Natural killer cell (primary cell): ENCODE measurements at regions not wholly inside any gene's neighbourhood (a gene's known extent, or its start where the extent isn't known, plus 50 kb on each side); places are given as distances from the start of the nearest gene placed in this dataset.

Experiments
- ATAC-seq, 3 donors: fragments of 150-1000 bp in 2 of 3; fragments of 200-7000 bp in 1 of 3; cut with Tn5 transposase; 1 replicate in 1 of 3; 2 replicates in 2 of 3; pipeline ENCODE4 v1.10.0; 2021; ENCODE audit warnings: mild to moderate bottlenecking in 2 of 3, moderate library complexity in 2 of 3
- DNase-seq, 2 donors: peaks; one replicate each; pipeline versions ENCODE4 v3.0.0 to v3.0.0-alpha.2; 2013 to 2021; ENCODE audit warnings: mixed read lengths in 1 of 2
- H3K27ac ChIP-seq: one replicate; pipeline ENCODE4 v1.5.1; 2013; ENCODE audit warnings: mild to moderate bottlenecking, low read length
- H3K27me3 ChIP-seq: one replicate; pipeline ENCODE4 v1.6.1; 2013; ENCODE audit warnings: low read length; ENCODE audit not compliant: control insufficient read depth, insufficient read depth
- H3K36me3 ChIP-seq: one replicate; pipeline ENCODE4 v1.6.1; 2013; ENCODE audit warnings: low read length; ENCODE audit not compliant: control insufficient read depth, insufficient read depth
- H3K4me1 ChIP-seq: one replicate; pipeline ENCODE4 v1.6.1; 2013; ENCODE audit warnings: low read length; ENCODE audit not compliant: control insufficient read depth, insufficient read depth
- H3K4me3 ChIP-seq: one replicate; pipeline ENCODE4 v1.5.1; 2013; ENCODE audit warnings: low read length
- H3K9me3 ChIP-seq: one replicate; pipeline ENCODE4 v1.6.1; 2013; ENCODE audit warnings: low read length; ENCODE audit not compliant: control insufficient read depth, insufficient read depth
- H3K27ac Mint-ChIP-seq, 2 donors: one replicate each; pipeline ENCODE4 v1.8.0; 2022; ENCODE audit warnings: mild to moderate bottlenecking in 2 of 2, mixed read lengths in 2 of 2, moderate library complexity in 1 of 2
- H3K27me3 Mint-ChIP-seq, 2 donors: one replicate each; pipeline ENCODE4 v1.8.0; 2022; ENCODE audit warnings: low read depth in 2 of 2, mixed read lengths in 2 of 2
- H3K36me3 Mint-ChIP-seq: one replicate; pipeline ENCODE4 v1.8.0; 2022; ENCODE audit warnings: mixed read lengths
- H3K4me1 Mint-ChIP-seq, 2 donors: one replicate each; pipeline ENCODE4 v1.8.0; 2022; ENCODE audit warnings: mixed read lengths in 2 of 2
- H3K4me3 Mint-ChIP-seq: one replicate; pipeline ENCODE4 v1.8.0; 2022; ENCODE audit warnings: mild to moderate bottlenecking, moderate library complexity, mixed read lengths
- H3K9me3 Mint-ChIP-seq, 2 donors: one replicate each; pipeline ENCODE4 v1.8.0; 2022; ENCODE audit warnings: mixed read lengths in 2 of 2
- CTCF ChIP-seq: fragments of 200-600 bp; IDR thresholded peaks from one replicate; pipeline ENCODE4 v1.8.0; 2022; ENCODE audit warnings: antibody characterized with exemption
- WGBS: methylation state at CpG from one replicate; pipeline ENCODE4 v1.1.7; 2013; ENCODE audit warnings: missing lambda C conversion rate; ENCODE audit not compliant: insufficient coverage; 5-methylcytosine and 5-hydroxymethylcytosine counted together
- intact Hi-C: fragments of 100-400 bp; cut with micrococcal nuclease; formaldehyde crosslinking; loops from one replicate; pipeline ENCODE4 v1.14.2; 2022

GRCh38 chr13:111903143-111903542 lies 163.8 kb upstream of the SOX1 start:
- no peaks in the 10 kb centered on the region for H3K9me3 ChIP-seq
- 85% methylated on average over 5 of the region's 5 CpGs for WGBS
- TF ChIP-seq CTCF, result no peak
- intact Hi-C loops, result no loop called here
- no peak overlapping the region for H3K4me3 ChIP-seq
- no peaks in the 10 kb centered on the region for H3K27me3 ChIP-seq
- H3K36me3 Mint-ChIP-seq, result no peaks in the 10 kb centered on the region
- ATAC-seq (no peak), DNase-seq (no peak)
- H3K27ac Mint-ChIP-seq, result no peak overlapping the region
- H3K4me1 Mint-ChIP-seq, result no peaks in the 10 kb centered on the region
- H3K36me3 ChIP-seq, result no peaks in the 10 kb centered on the region
- no peak overlapping the region for H3K4me3 Mint-ChIP-seq
- no peak overlapping the region for H3K27ac ChIP-seq
- H3K27me3 Mint-ChIP-seq, result no peaks in the 10 kb centered on the region
- H3K9me3 Mint-ChIP-seq, result peaks cover 0 to 3% of the 10 kb centered on the region in 2 donors
- H3K4me1 ChIP-seq, result no peaks in the 10 kb centered on the region

- no peaks in the 10 kb centered on the region for H3K27me3 Mint-ChIP-seq
- no peak overlapping the region for H3K27ac Mint-ChIP-seq
- Histone ChIP-seq H3K36me3 (no peaks in the 10 kb centered on the region), H3K27me3 (no peaks in the 10 kb centered on the region), H3K9me3 (no peaks in the 10 kb centered on the region), H3K4me1 (no peaks in the 10 kb centered on the region), H3K4me3 (no peak overlapping the region), H3K27ac (no peak overlapping the region)
- DNase-seq (no peak), ATAC-seq (no peak)
- TF ChIP-seq CTCF, result no peak
- H3K4me1 Mint-ChIP-seq, result no peaks in the 10 kb centered on the region
- WGBS, result 82% methylated on average over 7 of the region's 7 CpGs
- H3K9me3 Mint-ChIP-seq, result peaks cover 0 to 3% of the 10 kb centered on the region in 2 donors
- no peaks in the 10 kb centered on the region for H3K36me3 Mint-ChIP-seq
- no peak overlapping the region for H3K4me3 Mint-ChIP-seq
- intact Hi-C loops, result no loop called here
These were observed 162.8 kb upstream of the SOX1 start for GRCh38 chr13:111904166-111904565.

- H3K27me3 ChIP-seq, result no peaks in the 10 kb centered on the region
- Mint-ChIP-seq H3K4me3 (no peak overlapping the region), H3K36me3 (no peaks in the 10 kb centered on the region), H3K27me3 (no peaks in the 10 kb centered on the region), H3K9me3 (peaks cover 0 to 3% of the 10 kb centered on the region in 2 donors), H3K4me1 (no peaks in the 10 kb centered on the region), H3K27ac (no peak overlapping the region)
- no peaks in the 10 kb centered on the region for H3K4me1 ChIP-seq
- intact Hi-C loops, result no loop called here
- DNase-seq (no peak), ATAC-seq (no peak)
- no peaks in the 10 kb centered on the region for H3K9me3 ChIP-seq
- no peak overlapping the region for H3K27ac ChIP-seq
- no peak overlapping the region for H3K4me3 ChIP-seq
- 94% methylated on average over 36 of the region's 47 CpGs for WGBS
- TF ChIP-seq CTCF, result no peak
- no peaks in the 10 kb centered on the region for H3K36me3 ChIP-seq
These were observed 162.0 kb upstream of the SOX1 start for GRCh38 chr13:111904701-111905608.

GRCh38 chr13:111905609-111905945 lies 161.4 kb upstream of the SOX1 start:
- WGBS, result 97% methylated on average over 7 of the region's 8 CpGs
- ATAC-seq (no peak), DNase-seq (no peak)
- intact Hi-C loops, result no loop called here
- Histone ChIP-seq H3K27me3 (no peaks in the 10 kb centered on the region), H3K9me3 (no peaks in the 10 kb centered on the region), H3K36me3 (no peaks in the 10 kb centered on the region), H3K27ac (no peak overlapping the region), H3K4me3 (no peak overlapping the region), H3K4me1 (no peaks in the 10 kb centered on the region)
- Mint-ChIP-seq H3K27me3 (no peaks in the 10 kb centered on the region), H3K4me1 (no peaks in the 10 kb centered on the region), H3K4me3 (no peak overlapping the region), H3K9me3 (peaks cover 0 to 3% of the 10 kb centered on the region in 2 donors), H3K27ac (no peak overlapping the region), H3K36me3 (no peaks in the 10 kb centered on the region)
- TF ChIP-seq CTCF, result no peak
